Hepatocyte (in vitro differentiated cells): ENCODE measurements at regions not wholly inside any gene's neighbourhood (a gene's known extent, or its start where the extent isn't known, plus 50 kb on each side); places are given as distances from the start of the nearest gene placed in this dataset.

Source experiments
- CTCF ChIP-seq: fragments of 200-600 bp; sonication (generic); IDR thresholded peaks from 2 replicates; pipeline ENCODE4 v1.5.1; 2016; ENCODE audit warnings: antibody characterized with exemption, mild to moderate bottlenecking; ENCODE audit not compliant: poor library complexity
- EZH2 ChIP-seq: fragments of 200-600 bp; sonication (generic); IDR thresholded peaks from 2 replicates; pipeline ENCODE4 v1.6.1; 2016; ENCODE audit warnings: antibody characterized with exemption, mild to moderate bottlenecking, borderline replicate concordance
- EZH2phosphoT487 ChIP-seq: fragments of 200-600 bp; sonication (generic); IDR thresholded peaks from one replicate; pipeline ENCODE4 v1.6.1; 2018; ENCODE audit warnings: antibody characterized with exemption, mild to moderate bottlenecking, low read depth, moderate library complexity; ENCODE audit not compliant: unreplicated experiment, severe bottlenecking

- no peak for TF ChIP-seq EZH2
- TF ChIP-seq CTCF: no peak
- no peak for TF ChIP-seq EZH2phosphoT487
Measured at GRCh38 chr1:56327195-56327594, 252.2 kb downstream of the PLPP3 start.
